NCI-H2171 treated with DMSO at 0.1 percent for 48 hours (cell line): ENCODE measurements at regions not wholly inside any gene's neighbourhood (a gene's known extent, or its start where the extent isn't known, plus 50 kb on each side); places are given as distances from the start of the nearest gene placed in this dataset.

Experiments
- DNase-seq: peaks from one replicate; lab custom pipeline; 2025; lab: John Stamatoyannopoulos, UW

DNA sequence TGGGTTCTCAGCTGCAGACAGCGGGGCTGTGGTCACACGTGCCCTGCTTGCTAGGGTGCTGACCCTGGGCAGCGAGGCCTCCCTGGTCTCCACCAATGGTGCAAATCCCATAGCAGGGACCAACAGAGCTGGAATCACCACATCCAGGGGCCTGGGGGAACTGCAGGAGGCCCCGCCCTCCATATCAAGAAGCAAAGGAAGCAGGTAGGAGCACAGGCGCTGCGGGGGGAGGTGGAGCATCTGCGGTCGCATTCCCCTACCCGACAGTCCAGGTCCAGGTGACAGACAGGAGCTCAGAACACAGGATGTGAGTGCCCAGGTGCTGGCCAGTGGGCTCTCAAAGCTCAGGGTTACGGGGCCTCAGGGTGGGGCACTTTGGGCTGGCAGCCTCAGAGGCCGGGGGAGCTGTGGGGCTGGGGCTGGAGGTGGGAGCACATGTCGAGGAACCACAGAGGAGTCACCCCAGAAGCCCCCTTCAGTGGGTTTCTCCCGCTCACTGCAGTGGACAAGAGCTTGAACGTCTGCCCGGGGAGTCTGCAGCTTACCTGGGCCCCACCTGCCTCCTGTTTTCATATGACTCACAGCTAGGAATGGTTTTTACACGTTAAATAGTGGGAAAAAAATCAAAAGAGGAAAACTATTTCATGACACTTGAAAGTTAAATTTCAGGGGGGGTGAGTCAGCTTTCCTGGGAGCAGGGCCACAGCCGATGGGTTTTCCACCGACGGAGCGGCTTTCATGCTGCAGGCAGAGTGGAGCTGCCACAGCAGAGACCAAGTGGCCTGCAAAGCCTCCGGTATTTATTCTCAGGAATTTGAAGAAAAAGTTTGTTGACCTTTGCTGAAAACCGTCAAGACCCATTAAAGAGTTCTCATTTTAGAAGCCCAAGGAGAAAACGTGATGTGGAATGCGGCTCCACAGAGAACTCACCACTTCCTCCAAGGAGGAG lies 148.7 kb upstream of the PPP2R2D start:
- DNase-seq = no peak

GRCh38 chr10:131753336-131753735 lies 147.5 kb upstream of the PPP2R2D start:
- no peak for DNase-seq

- DNase-seq = no peak
Measured at GRCh38 chr10:131755200-131755599, 145.6 kb upstream of the PPP2R2D start.

GRCh38 chr10:131757285-131758058 lies 143.3 kb upstream of the PPP2R2D start:
- no peak for DNase-seq

- DNase-seq = no peak
Measured at GRCh38 chr10:131758062-131758938, 142.5 kb upstream of the PPP2R2D start.

- DNase-seq = no peak
Measured at GRCh38 chr10:131758939-131759301, 141.9 kb upstream of the PPP2R2D start.

DNA sequence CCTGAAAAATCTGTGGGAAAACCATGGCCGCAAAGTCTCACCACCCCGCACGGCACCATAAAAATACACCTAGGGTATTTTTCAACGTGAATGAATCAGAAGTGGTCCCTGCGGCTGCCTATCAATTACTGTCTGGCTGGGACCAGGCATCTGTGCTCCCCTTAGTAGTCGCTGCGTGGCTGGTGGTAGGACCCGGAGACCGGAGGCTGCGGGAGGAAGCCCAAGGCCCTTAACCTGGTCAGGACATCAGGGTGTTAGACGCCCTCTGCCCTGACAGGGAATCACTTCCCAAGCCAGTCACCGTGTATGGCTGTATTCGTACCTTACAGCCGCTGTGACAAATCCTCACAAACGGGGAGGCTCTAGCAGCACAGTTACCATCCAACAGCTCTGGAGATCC lies 141.5 kb upstream of the PPP2R2D start:
- DNase-seq = no peak

DNA sequence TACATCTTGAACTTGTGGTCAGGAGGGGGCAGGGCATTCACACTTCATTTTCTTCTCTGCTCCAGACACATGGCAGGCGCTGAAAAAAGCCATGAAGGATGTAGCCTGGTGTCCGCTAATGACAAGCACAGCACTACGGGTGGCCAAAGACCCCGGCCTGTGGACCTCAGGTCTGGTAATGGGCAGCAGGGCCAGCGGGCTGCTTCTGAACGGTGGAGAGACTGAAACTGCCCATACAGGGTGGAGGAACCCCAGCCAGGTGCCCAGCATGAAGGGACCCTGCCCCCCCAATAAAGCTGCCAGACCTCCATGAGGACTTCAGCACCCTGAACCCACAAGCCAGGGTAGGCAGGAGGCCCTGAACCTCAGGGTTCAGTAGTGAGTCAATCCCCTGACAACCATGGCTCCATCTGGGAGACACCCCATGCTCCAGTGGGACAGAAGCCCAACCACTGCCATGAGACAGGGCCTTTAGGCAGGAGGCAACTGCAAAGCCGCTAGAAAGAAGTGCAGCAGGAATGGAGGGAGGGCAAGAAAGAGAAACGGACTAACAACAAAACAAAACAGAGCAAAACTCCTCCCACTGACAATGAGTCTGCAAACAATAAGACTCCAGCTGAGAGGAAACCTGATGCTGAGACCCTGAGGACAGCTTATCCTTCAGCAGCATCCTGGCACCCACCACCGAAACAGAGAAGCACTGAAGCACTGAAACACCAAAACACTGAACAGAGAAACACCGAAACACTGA lies 140.2 kb upstream of the PPP2R2D start:
- peak; percentile 20 for DNase-seq

GRCh38 chr10:131762789-131763696 lies 137.8 kb upstream of the PPP2R2D start:
- DNase-seq = no peak

GRCh38 chr10:131764929-131765328 lies 135.9 kb upstream of the PPP2R2D start:
- no peak for DNase-seq

DNA sequence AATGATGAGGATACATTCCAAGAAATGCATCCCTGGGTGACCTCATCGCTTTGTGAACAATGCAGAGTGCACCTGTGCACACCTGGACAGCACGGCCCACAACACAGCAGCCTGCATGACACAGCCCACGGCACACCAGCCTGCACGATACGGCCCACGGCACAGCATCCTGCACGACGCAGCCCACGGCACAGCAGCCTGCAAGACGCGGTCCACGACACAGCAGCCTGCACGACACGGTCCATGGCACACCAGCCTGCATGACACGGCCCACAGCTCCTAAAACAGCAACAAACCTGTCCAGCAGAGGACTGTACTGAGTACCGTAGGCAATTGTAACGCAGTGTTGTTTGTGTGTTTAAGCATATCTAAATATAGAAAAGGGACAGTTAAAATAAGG lies 134.7 kb upstream of the PPP2R2D start:
- DNase-seq = no peak

DNA sequence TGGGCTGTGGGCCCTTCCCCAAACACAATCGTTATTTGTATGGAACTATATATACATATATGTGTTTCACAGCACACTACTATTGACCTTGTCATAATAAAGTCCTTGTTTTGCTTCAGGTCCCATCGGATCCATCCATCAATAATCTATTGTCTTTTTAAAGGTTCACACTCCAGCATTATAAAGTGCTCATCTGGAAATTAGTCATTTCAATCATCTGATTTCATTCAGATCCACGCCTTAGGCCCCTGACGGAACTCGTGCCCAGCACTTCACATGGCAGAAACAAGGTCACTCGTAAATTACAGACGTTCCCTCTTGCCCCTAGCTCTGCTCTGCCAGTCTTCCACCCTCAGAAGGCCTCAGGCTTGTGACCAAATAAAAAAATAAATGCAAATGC lies 133.1 kb upstream of the PPP2R2D start:
- no peak for DNase-seq

DNA sequence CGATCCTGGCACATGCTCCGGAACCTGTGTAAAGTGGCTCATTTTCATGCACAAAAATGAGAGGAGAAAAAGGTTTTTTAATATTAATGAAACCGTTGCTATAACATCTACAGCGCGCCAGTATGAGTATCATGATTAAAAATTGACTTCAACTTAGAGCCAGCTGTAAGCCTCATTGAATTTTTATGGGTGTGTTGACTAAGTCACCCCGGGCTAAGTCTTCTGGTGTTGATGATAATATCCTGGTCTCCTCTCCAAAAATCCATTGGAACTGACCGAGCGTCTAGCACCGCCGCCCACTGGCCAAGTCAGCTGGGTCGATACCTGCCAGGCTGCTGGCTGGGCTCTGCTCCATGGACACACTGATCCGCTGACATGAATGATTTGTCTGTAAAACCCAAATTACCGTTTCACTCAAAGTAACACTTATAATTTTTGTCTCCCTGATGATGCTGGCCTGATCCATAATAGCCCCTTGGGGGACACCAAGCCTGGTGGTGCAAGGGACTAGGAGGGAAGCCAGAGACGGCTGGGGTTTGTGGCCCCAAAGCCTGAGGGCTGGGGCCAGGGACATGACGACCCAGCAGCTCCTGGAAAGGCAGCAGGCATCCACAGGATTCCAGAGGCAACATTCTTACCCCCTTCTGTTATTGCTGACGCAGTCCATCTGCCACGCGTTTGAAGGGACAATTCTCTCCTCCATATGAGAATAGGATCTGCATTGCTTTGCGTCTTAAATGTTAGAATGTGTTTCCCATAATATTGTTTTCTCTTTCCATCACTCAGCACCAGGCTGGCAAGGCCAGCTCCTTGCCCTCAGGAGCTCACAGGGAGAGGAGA lies 131.0 kb upstream of the PPP2R2D start:
- DNase-seq = no peak

DNA sequence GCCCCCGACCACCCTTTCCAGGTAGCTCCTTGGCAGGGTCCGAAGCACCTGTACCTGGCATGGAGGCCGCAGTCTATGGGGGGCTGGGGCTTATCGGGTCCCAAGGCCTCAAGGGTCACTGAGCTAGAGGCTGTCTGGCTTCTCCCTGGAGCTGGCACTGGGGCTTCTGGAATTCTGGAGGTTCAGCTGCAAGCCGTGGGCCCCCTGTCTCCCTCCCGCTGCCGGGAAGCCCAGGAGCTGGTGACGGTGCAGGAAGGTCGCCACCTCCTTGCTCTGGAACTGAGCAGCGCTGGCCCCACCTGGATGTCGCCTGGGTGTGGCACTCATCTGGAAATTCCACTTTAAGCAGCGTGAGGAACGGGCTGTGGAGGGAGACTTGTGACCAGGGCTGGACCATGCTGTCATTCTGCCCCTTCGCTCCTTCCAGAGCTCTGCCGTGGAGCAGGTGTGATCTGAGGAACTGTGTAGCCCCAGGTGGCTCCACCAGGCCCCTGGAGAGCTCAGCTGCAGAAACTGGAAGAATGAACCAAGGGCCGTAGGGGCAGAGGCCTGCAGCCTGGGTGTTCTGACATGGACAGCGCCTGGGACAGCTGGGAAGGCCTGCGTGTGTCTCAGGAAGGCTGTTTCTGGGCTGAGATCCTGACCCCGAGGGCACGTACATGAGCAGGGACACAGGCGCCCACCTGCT lies 129.7 kb upstream of the PPP2R2D start:
- no peak for DNase-seq

DNA sequence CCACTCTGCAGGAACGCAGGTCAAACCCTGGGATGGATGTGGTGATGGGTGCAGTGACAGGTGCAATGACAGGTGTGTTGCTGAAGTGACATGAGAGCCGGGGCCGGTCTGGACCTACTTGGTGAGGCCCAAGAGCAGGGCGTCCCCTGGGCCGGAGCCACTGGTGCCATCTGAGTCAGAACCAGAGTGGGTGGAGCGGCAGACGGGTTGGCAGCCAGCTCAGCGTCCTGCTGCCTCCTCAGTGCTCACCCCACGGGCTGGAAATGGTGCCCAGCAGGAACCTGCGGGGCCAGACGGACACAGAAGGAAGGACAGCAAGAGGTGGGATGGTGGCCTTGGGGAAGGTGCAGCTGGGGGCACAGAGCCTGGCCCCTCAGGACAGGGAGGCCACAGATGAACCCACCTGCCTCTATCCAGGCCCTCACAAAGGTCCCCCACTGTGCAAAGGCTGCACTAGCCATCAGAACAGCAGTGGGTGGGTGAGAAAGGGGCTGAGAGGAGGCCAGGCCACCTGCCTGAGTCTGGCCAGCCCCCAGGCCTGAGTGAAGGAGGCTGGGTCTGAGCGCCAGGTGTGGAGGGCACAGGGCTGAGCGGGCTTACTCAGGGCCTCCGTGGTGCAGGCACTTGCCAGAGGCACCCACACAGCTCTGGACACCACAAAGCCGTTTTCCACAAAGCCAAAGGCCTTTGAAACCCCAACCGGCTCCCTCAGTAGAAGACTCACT lies 129.0 kb upstream of the PPP2R2D start:
- DNase-seq = no peak

- no peak for DNase-seq
Measured at GRCh38 chr10:131772441-131772840, 128.4 kb upstream of the PPP2R2D start.

GRCh38 chr10:131773370-131774343 lies 127.2 kb upstream of the PPP2R2D start:
- DNase-seq = no peak
